Stomach (tissue), 8 donors: ENCODE measurements at regions not wholly inside any gene's neighbourhood (a gene's known extent, or its start where the extent isn't known, plus 50 kb on each side); places are given as distances from the start of the nearest gene placed in this dataset.

ENCODE experiments used
- DNase-seq, 2 donors: peaks; one replicate each; pipeline versions ENCODE4 v3.0.0 to v3.0.0-alpha.2; 2013 to 2019
- H3K27ac ChIP-seq, 5 donors: fragments of 200-600 bp in 4 of 5; sonication (generic) in 4 of 5; one replicate each; pipeline ENCODE4 v1.5.1; 2013 to 2019; ENCODE audit warnings: mild to moderate bottlenecking in 1 of 5, moderate library complexity in 1 of 5
- H3K27me3 ChIP-seq, 3 donors: fragments of 200-600 bp; sonication (generic); one replicate each; pipeline ENCODE4 v1.5.1; 2017 to 2019; ENCODE audit warnings: mixed run types in 1 of 3
- H3K36me3 ChIP-seq, 4 donors: fragments of 200-600 bp; sonication (generic); 1 replicate in 3 of 4; 2 replicates in 1 of 4; pipeline ENCODE4 v1.5.1; 2016 to 2019
- H3K4me1 ChIP-seq, 4 donors: fragments of 200-600 bp; sonication (generic); one replicate each; pipeline ENCODE4 v1.5.1; 2016 to 2019
- H3K4me3 ChIP-seq, 4 donors: fragments of 200-600 bp; sonication (generic) in 3 of 4; one replicate each; pipeline ENCODE4 v1.5.1; 2016 to 2019; ENCODE audit warnings: mild to moderate bottlenecking in 1 of 4
- H3K9me3 ChIP-seq, 4 donors: fragments of 200-600 bp; sonication (generic); one replicate each; pipeline ENCODE4 v1.5.1; 2016 to 2019
- EP300 ChIP-seq: sonication (generic); formaldehyde crosslinking; IDR thresholded peaks from one replicate; pipeline ENCODE4 v1.6.1; 2017; ENCODE audit warnings: antibody characterized with exemption
- POLR2A ChIP-seq, 4 donors: fragments of 450-650 bp; IDR thresholded peaks; one replicate each; pipeline ENCODE4 v1.6.1; 2016; ENCODE audit warnings: antibody characterized with exemption in 4 of 4, control low read depth in 2 of 4, mild to moderate bottlenecking in 1 of 4, moderate library complexity in 1 of 4
- POLR2AphosphoS5 ChIP-seq, 3 donors: sonication (generic); formaldehyde crosslinking; IDR thresholded peaks; one replicate each; pipeline ENCODE4 v1.6.1; 2016; ENCODE audit warnings: antibody characterized with exemption in 3 of 3
- WGBS, 5 donors: extraction: QIAGEN DNeasy Blood & Tissue Kit in 3 of 5; methylation state at CpG; one replicate each; pipeline versions ENCODE4 v1.1.5 to v1.1.7; 2013 to 2018; 5-methylcytosine and 5-hydroxymethylcytosine counted together
- intact Hi-C: fragments of 100-400 bp; cut with DNase I; formaldehyde crosslinking; loops from one replicate; pipeline ENCODE4 v1.15.1; 2023; ENCODE audit warnings: low total_unique reads
- TF ChIP-seq, protein P1 (sequence below), 7 experiments: fragments of 450-650 bp in 4 of 7; fragments of 200-600 bp in 3 of 7; sonication (generic) in 3 of 7; IDR thresholded peaks; one replicate each; pipeline ENCODE4 v1.5.1; 2016 to 2019; ENCODE audit warnings: antibody characterized with exemption in 7 of 7, control low read depth in 2 of 7, mild to moderate bottlenecking in 1 of 7
- donor health status: healthy with polysubstance abuse.
- donor health status: Bipolar disorder and iron deficiency.
- donor health status: healthy.

DNA sequence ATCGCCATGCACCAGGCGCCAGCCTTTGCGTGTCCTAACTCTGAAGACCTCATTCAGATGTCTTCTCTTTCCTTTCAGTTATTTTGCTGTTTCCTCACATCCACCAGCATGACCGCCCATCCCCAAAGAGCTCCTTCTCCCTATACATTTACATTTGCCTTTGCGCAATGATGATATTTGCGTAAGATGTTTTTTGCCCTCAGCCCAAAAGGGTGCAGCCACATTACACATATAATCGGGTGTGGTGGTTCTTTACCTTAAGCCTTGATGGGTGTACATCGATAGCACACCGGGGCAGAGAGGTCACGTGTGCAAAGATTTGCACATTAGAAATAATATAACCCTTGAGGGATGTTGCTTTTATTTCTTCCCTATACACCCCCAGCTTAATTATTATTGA, 192.8 kb downstream of the HUNK start:
- no peaks in the 10 kb centered on the region for H3K36me3 ChIP-seq
- WGBS, 5 donors, result 81 to 91% (median 86%) methylated on average over 10 of the region's 10 CpGs
- no peaks in the 10 kb centered on the region for H3K4me1 ChIP-seq
- no peak overlapping the region for H3K4me3 ChIP-seq
- H3K27ac ChIP-seq, result no peak overlapping the region
- no peak for DNase-seq
- intact Hi-C loops, result no loop called here
- H3K9me3 ChIP-seq, result no peaks in the 10 kb centered on the region
- no peaks in the 10 kb centered on the region for H3K27me3 ChIP-seq
- TF ChIP-seq POLR2AphosphoS5 (IDR thresholded peaks at IDR 0.05), result no peak
- TF ChIP-seq EP300, result no peak
- TF ChIP-seq POLR2A (IDR thresholded peaks at IDR 0.05), result no peak
- TF ChIP-seq, protein P1, sequence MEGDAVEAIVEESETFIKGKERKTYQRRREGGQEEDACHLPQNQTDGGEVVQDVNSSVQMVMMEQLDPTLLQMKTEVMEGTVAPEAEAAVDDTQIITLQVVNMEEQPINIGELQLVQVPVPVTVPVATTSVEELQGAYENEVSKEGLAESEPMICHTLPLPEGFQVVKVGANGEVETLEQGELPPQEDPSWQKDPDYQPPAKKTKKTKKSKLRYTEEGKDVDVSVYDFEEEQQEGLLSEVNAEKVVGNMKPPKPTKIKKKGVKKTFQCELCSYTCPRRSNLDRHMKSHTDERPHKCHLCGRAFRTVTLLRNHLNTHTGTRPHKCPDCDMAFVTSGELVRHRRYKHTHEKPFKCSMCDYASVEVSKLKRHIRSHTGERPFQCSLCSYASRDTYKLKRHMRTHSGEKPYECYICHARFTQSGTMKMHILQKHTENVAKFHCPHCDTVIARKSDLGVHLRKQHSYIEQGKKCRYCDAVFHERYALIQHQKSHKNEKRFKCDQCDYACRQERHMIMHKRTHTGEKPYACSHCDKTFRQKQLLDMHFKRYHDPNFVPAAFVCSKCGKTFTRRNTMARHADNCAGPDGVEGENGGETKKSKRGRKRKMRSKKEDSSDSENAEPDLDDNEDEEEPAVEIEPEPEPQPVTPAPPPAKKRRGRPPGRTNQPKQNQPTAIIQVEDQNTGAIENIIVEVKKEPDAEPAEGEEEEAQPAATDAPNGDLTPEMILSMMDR (IDR thresholded peaks at IDR 0.05), result no peak

DNA sequence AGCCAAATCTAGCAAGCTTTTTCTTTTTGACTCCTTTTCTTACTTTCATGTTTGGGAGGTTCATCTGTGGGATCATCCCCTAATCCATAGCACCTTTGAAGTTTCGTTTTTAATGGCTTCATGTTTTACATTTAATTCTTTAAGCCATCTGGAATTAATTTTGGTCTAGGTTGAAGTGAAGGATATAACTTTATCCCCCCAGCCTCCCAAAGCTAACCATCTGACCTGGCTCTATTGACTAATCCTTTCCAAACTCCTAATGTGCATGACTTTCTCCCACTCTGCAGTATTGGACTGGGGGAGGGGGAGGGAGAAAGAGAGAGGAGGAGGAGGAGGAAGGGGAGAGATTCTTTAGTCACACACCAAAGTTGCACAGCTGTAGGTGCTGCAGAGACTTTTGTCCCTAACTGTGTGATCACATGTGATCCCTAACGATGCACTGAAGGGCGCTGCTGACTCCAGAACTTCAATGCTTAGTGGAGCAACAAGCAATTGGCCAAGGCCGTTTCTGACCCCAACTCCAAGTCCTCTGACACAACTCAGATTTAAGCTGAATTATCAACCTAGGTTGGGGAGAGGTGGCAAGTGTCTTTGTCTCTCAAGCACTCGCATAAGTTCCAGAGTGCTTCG, 191.6 kb downstream of the HUNK start:
- no peak for DNase-seq
- Histone ChIP-seq H3K4me3 (no peak overlapping the region), H3K27ac (no peak overlapping the region), H3K27me3 (no peaks in the 10 kb centered on the region), H3K9me3 (no peaks in the 10 kb centered on the region), H3K36me3 (no peaks in the 10 kb centered on the region), H3K4me1 (no peaks in the 10 kb centered on the region)
- 76 to 88% (median 82%) methylated on average over 6 of the region's 6 CpGs for WGBS, 5 donors
- intact Hi-C loops, result no loop called here
- TF ChIP-seq EP300 (no peak), POLR2A (IDR thresholded peaks at IDR 0.05) (no peak), POLR2AphosphoS5 (IDR thresholded peaks at IDR 0.05) (no peak)
- TF ChIP-seq, protein P1 (IDR thresholded peaks at IDR 0.05), result no peak

DNA sequence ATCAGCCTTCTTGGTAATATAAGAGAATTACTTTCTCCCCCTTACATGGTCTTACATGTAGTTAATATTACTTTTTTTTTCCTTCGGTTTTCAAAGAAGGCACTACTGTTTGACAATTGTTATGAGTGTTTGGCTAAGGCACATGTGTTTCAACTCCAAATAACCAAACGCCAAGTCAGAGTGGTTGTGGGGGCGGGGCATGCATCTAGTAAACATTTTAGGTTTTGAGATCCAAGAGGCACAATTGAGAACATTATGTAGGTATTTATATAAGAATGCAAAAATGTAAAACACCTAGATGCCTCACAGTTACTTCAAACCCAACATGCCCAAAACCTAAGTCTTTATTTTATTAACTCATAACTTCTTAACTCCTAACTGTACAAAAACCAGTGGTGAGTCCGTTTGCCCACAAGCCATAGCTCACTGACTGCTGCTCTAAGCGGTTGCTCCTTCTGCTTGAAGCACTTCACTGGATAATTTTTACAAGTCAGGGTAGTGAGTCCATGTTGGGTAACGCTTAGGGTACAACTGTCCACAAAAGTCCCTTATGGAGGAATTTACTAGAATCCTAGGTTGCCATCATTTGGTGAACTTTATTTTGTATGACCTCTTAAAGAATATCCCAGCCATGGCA, 189.9 kb downstream of the HUNK start:
- Histone ChIP-seq H3K9me3 (no peaks in the 10 kb centered on the region), H3K27me3 (no peaks in the 10 kb centered on the region), H3K27ac (no peak overlapping the region), H3K36me3 (no peaks in the 10 kb centered on the region), H3K4me1 (no peaks in the 10 kb centered on the region), H3K4me3 (no peak overlapping the region)
- intact Hi-C loops, result no loop called here
- TF ChIP-seq POLR2AphosphoS5 (IDR thresholded peaks at IDR 0.05) (no peak), POLR2A (IDR thresholded peaks at IDR 0.05) (no peak), EP300 (no peak)
- TF ChIP-seq, protein P1 (IDR thresholded peaks at IDR 0.05), result no peak
- WGBS, 5 donors, result 56 to 65% (median 64%) methylated on average over 6 of the region's 6 CpGs
- no peak for DNase-seq

DNA sequence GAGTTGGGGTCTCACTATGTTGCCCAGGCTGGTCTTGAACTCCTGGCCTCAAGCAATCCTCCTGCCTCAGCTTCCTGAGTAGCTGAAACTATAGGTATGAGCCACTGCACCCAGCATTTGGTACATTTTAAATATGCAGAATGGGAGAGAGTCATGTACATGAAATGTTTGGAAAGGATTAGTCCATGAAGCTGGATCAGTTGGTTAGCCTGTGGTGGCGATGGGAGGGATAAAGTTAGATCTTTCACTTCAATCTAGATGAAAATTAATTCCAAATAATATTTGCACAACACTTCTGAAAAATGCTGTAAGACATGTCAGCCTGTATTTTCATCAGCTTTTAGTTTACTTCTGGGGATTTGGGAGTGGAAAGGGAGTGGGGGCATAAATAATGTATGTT, 188.9 kb downstream of the HUNK start:
- Histone ChIP-seq H3K4me1 (no peaks in the 10 kb centered on the region), H3K27me3 (no peaks in the 10 kb centered on the region), H3K27ac (no peak overlapping the region), H3K36me3 (no peaks in the 10 kb centered on the region), H3K4me3 (no peak overlapping the region), H3K9me3 (no peaks in the 10 kb centered on the region)
- no peak for DNase-seq
- TF ChIP-seq, protein P1 (IDR thresholded peaks at IDR 0.05), result no peak
- TF ChIP-seq EP300 (no peak), POLR2A (IDR thresholded peaks at IDR 0.05) (no peak), POLR2AphosphoS5 (IDR thresholded peaks at IDR 0.05) (no peak)
- whole genome bisulfite sequencing, 5 donors, result 78 to 100% (median 82%) methylated on average over 1 of the region's 1 CpG
- intact Hi-C loops, result no loop called here
